SK-N-SH treated with all-trans-retinoic acid at 6 μM for 48 hours (cell line): ENCODE measurements at regions not wholly inside any gene's neighbourhood (a gene's known extent, or its start where the extent isn't known, plus 50 kb on each side); places are given as distances from the start of the nearest gene placed in this dataset.

Experiments used
- ARNTL ChIP-seq: fragments of 450-650 bp; formaldehyde crosslinking; IDR thresholded peaks from 2 replicates; pipeline ENCODE4 v1.5.0; 2020; ENCODE audit warnings: low read depth, mild to moderate bottlenecking, moderate library complexity, borderline replicate concordance
- CSDC2 ChIP-seq: fragments of 250-450 bp; sonication (Bioruptor Pico); IDR thresholded peaks from 2 replicates; pipeline ENCODE4 v1.5.0; 2020; ENCODE audit warnings: mild to moderate bottlenecking, moderate library complexity
- GLIS3 ChIP-seq: fragments of 250-450 bp; sonication (Bioruptor Pico); IDR thresholded peaks from 2 replicates; pipeline ENCODE4 v1.5.0; 2020; ENCODE audit warnings: mild to moderate bottlenecking, moderate library complexity
- ISL1 ChIP-seq: fragments of 250-450 bp; sonication (Bioruptor Pico); IDR thresholded peaks from 2 replicates; pipeline ENCODE4 v2.1.2; 2022; ENCODE audit warnings: mild to moderate bottlenecking, moderate library complexity
- OSR1 ChIP-seq: fragments of 250-450 bp; sonication (Bioruptor Pico); IDR thresholded peaks from 2 replicates; pipeline ENCODE4 v1.8.0; 2022; ENCODE audit warnings: moderate library complexity, mild to moderate bottlenecking, inconsistent platforms
- PATZ1 ChIP-seq: fragments of 250-450 bp; sonication (Bioruptor Pico); IDR thresholded peaks from 2 replicates; pipeline ENCODE4 v1.8.0; 2020; ENCODE audit warnings: mild to moderate bottlenecking, moderate library complexity, borderline replicate concordance
- PPARA ChIP-seq: fragments of 250-450 bp; sonication (Bioruptor Pico); IDR thresholded peaks from 2 replicates; pipeline ENCODE4 v1.5.0; 2020; ENCODE audit warnings: mild to moderate bottlenecking, borderline replicate concordance
- TCF4 ChIP-seq: fragments of 250-450 bp; sonication (Bioruptor Pico); IDR thresholded peaks from 2 replicates; pipeline ENCODE4 v1.8.0; 2021; ENCODE audit warnings: mild to moderate bottlenecking, moderate library complexity, borderline replicate concordance
- ZFP3 ChIP-seq: fragments of 250-450 bp; sonication (Bioruptor Pico); IDR thresholded peaks from 2 replicates; pipeline ENCODE4 v1.5.0; 2020; ENCODE audit warnings: mild to moderate bottlenecking, moderate library complexity
- ZNF565 ChIP-seq: fragments of 450-650 bp; formaldehyde crosslinking; conservative IDR thresholded peaks from 2 replicates; pipeline ENCODE4 v1.5.0; 2020; ENCODE audit warnings: low read depth, mild to moderate bottlenecking, moderate library complexity
- ZNF8 ChIP-seq: fragments of 450-650 bp; formaldehyde crosslinking; IDR thresholded peaks from 2 replicates; pipeline ENCODE4 v1.5.0; 2020; ENCODE audit warnings: mild to moderate bottlenecking, moderate library complexity

DNA sequence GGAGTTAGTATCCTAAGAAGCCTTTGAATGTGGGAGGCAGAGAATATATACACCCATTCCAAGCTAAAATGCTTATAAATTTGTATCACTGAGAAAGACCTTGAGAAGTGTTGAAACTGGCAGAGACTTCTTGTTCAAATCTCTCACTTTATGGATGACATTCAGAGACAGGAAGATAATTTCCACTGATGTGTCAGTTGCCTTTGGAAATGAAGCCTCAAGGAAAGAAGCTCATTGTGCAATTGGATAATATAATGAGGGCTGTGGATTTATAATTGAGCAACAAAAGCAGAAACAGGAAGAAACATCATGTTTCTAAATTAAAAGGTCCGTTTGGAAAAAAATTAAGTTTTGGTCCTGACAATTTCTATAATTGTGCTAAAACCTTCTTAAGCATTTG is 789.9 kb upstream of the IGFBP3 start:
- TF ChIP-seq ISL1 (CRISPR knock-in tag) (no peak), CSDC2 (CRISPR knock-in tag) (no peak), ZNF565 (CRISPR knock-in tag) (no peak), ARNTL (CRISPR knock-in tag) (no peak), ZNF8 (CRISPR knock-in tag) (no peak), PPARA (CRISPR knock-in tag) (no peak), PATZ1 (CRISPR knock-in tag) (no peak), GLIS3 (CRISPR knock-in tag) (no peak), ZFP3 (CRISPR knock-in tag) (no peak), TCF4 (no peak), OSR1 (CRISPR knock-in tag) (no peak)
